ENCODE measurements at regions not wholly inside any gene's neighbourhood (a gene's known extent, or its start where the extent isn't known, plus 50 kb on each side); places are given as distances from the start of the nearest gene placed in this dataset.

DNA sequence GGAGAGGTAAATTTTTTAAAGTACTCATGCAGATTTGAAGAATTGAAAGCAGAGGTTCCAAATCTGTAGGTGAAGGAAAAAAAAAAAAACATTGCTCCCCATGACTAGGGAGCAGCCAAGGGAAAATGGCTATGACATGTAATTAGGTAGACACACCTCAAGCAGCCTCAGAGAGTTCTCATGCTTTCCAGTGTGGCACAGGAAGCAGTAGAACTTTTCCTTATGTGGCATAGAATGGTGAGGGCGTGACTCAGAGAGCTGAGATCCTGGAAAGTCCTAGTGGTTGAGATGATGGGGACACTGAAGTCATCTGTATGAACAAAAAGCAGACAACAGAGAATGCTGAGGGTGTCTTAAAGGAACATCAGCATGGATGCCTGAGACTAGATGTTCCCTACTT, 148.6 kb upstream of the NWD2 start:
- no peak overlapping the region for H3K4me2 ChIP-seq (replicated peaks; ENCODE audit: low read depth, low read length, poor library complexity, severe bottlenecking)
- no peaks in the 10 kb centered on the region for H3K27me3 ChIP-seq (replicated peaks in 1 of 4; ENCODE audit: control extremely low read depth in 1 of 4, control insufficient read depth in 3 of 4, insufficient read depth in 4 of 4, low read length in 3 of 4)
- no peaks in the 10 kb centered on the region for H3K27me3 Mint-ChIP-seq
- no peaks in the 10 kb centered on the region for H3K4me1 ChIP-seq (ENCODE audit: control insufficient read depth in 2 of 2, insufficient read depth in 2 of 2, low read length in 2 of 2)
- 92% methylated on average over 1 of the region's 1 CpG for WGBS (ENCODE audit: insufficient coverage)
- H3K9me3 ChIP-seq (ENCODE audit: control extremely low read depth in 1 of 3, control insufficient read depth in 2 of 3, insufficient read depth in 1 of 3, low read length in 2 of 3) = no peaks in the 10 kb centered on the region
- H3K9me3 Mint-ChIP-seq (ENCODE audit: insufficient read depth) = peaks cover 3% of the 10 kb centered on the region
- intact Hi-C loops (cut with micrococcal nuclease) = no loop called here
- H3K4me3 Mint-ChIP-seq = no peak overlapping the region
- H3K9ac ChIP-seq (ENCODE audit: low read length) = no peak overlapping the region
- no peak for TF ChIP-seq EZH2 (IDR thresholded peaks at IDR 0.05; ENCODE audit: borderline replicate concordance, insufficient read depth, low read depth, low read length, poor library complexity, severe bottlenecking)
- TF ChIP-seq, protein P1, sequence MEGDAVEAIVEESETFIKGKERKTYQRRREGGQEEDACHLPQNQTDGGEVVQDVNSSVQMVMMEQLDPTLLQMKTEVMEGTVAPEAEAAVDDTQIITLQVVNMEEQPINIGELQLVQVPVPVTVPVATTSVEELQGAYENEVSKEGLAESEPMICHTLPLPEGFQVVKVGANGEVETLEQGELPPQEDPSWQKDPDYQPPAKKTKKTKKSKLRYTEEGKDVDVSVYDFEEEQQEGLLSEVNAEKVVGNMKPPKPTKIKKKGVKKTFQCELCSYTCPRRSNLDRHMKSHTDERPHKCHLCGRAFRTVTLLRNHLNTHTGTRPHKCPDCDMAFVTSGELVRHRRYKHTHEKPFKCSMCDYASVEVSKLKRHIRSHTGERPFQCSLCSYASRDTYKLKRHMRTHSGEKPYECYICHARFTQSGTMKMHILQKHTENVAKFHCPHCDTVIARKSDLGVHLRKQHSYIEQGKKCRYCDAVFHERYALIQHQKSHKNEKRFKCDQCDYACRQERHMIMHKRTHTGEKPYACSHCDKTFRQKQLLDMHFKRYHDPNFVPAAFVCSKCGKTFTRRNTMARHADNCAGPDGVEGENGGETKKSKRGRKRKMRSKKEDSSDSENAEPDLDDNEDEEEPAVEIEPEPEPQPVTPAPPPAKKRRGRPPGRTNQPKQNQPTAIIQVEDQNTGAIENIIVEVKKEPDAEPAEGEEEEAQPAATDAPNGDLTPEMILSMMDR (IDR thresholded peaks at IDR 0.05) = no peak
- H3K36me3 ChIP-seq (replicated peaks in 1 of 2; ENCODE audit: control extremely low read depth in 1 of 2, control insufficient read depth in 1 of 2, extremely low read depth in 1 of 2, insufficient read depth in 2 of 2, low read length in 1 of 2) = no peaks in the 10 kb centered on the region
- no peaks in the 10 kb centered on the region for H3K79me2 ChIP-seq (ENCODE audit: control insufficient read depth, insufficient read depth, low read length)
- ChIA-PET POLR2A (no interaction called here), CTCF (no interaction called here)
- no peak for DNase-seq
- ATAC-seq (ENCODE audit: low read depth) = no peak
- no peak overlapping the region for H3K4me3 ChIP-seq (ENCODE audit: control extremely low read depth in 1 of 5, extremely low read depth in 1 of 5, insufficient read depth in 1 of 5, low read depth in 2 of 5, low read length in 4 of 5)
- no peak overlapping the region for H2AFZ ChIP-seq (ENCODE audit: insufficient read depth, low read depth, low read length, poor library complexity, severe bottlenecking)
- no peak overlapping the region for H3K27ac ChIP-seq (ENCODE audit: low read length in 2 of 2)
- H4K20me1 ChIP-seq (ENCODE audit: control insufficient read depth, insufficient read depth, low read length, poor library complexity, severe bottlenecking) = no peaks in the 10 kb centered on the region
- no peak overlapping the region for H3K27ac Mint-ChIP-seq
- H3K4me1 Mint-ChIP-seq = no peaks in the 10 kb centered on the region

DNA sequence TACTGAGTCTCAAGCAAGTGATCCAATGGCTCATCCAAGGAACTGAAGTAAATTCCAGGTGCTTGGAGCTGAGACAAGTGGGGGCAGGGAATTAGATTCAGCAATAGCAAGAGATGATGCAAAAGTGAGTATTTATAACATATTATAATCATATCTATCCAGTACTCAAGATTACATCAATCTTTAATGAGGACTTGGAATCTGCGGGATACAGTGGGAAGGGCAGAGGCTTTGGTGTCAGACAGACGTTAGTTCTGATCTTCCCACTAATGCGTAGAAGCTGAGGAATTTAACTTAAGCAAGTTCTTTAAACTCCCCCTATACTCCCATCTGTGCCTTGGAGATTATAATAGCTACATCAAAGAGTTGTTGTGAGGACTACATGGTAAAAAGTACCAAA, 143.4 kb upstream of the NWD2 start:
- Mint-ChIP-seq H3K4me3 (no peak overlapping the region), H3K4me1 (no peaks in the 10 kb centered on the region), H3K27ac (no peak overlapping the region), H3K27me3 (no peaks in the 10 kb centered on the region), H3K9me3 (ENCODE audit: insufficient read depth) (no peaks in the 10 kb centered on the region)
- no peak overlapping the region for H3K27ac ChIP-seq (ENCODE audit: low read length in 2 of 2)
- no peaks in the 10 kb centered on the region for H3K36me3 ChIP-seq (replicated peaks in 1 of 2; ENCODE audit: control extremely low read depth in 1 of 2, control insufficient read depth in 1 of 2, extremely low read depth in 1 of 2, insufficient read depth in 2 of 2, low read length in 1 of 2)
- ATAC-seq (ENCODE audit: low read depth) (no peak), DNase-seq (no peak)
- CTCF ChIA-PET = no interaction called here
- H3K4me2 ChIP-seq (replicated peaks; ENCODE audit: low read depth, low read length, poor library complexity, severe bottlenecking) = no peak overlapping the region
- no peak overlapping the region for H3K9ac ChIP-seq (ENCODE audit: low read length)
- no peaks in the 10 kb centered on the region for H3K79me2 ChIP-seq (ENCODE audit: control insufficient read depth, insufficient read depth, low read length)
- POLR2A ChIA-PET = no interaction called here
- WGBS (ENCODE audit: insufficient coverage) = no CpG with 5 or more reads among the region's 3 CpGs
- intact Hi-C loops (cut with micrococcal nuclease) = no loop called here
- H3K4me1 ChIP-seq (ENCODE audit: control insufficient read depth in 2 of 2, insufficient read depth in 2 of 2, low read length in 2 of 2) = no peaks in the 10 kb centered on the region
- no peaks in the 10 kb centered on the region for H4K20me1 ChIP-seq (ENCODE audit: control insufficient read depth, insufficient read depth, low read length, poor library complexity, severe bottlenecking)
- no peak overlapping the region for H2AFZ ChIP-seq (ENCODE audit: insufficient read depth, low read depth, low read length, poor library complexity, severe bottlenecking)
- no peak overlapping the region for H3K4me3 ChIP-seq (ENCODE audit: control extremely low read depth in 1 of 5, extremely low read depth in 1 of 5, insufficient read depth in 1 of 5, low read depth in 2 of 5, low read length in 4 of 5)
- no peaks in the 10 kb centered on the region for H3K9me3 ChIP-seq (ENCODE audit: control extremely low read depth in 1 of 3, control insufficient read depth in 2 of 3, insufficient read depth in 1 of 3, low read length in 2 of 3)
- TF ChIP-seq EZH2 (IDR thresholded peaks at IDR 0.05; ENCODE audit: borderline replicate concordance, insufficient read depth, low read depth, low read length, poor library complexity, severe bottlenecking) = no peak
- TF ChIP-seq, protein P1 (IDR thresholded peaks at IDR 0.05) = no peak
- H3K27me3 ChIP-seq (replicated peaks in 1 of 4; ENCODE audit: control extremely low read depth in 1 of 4, control insufficient read depth in 3 of 4, insufficient read depth in 4 of 4, low read length in 3 of 4) = no peaks in the 10 kb centered on the region

All from B cell (primary cell).